ENCODE measurements at regions not wholly inside any gene's neighbourhood (a gene's known extent, or its start where the extent isn't known, plus 50 kb on each side); places are given as distances from the start of the nearest gene placed in this dataset.

- no peak for DNase-seq
Observed at GRCh38 chr20:39225978-39226377, 263.8 kb downstream of the DHX35 start.

- no peak for DNase-seq
Observed at GRCh38 chr20:39225536-39225935, 263.4 kb downstream of the DHX35 start.

- no peak for DNase-seq
Observed at GRCh38 chr20:39222101-39222500, 260.0 kb downstream of the DHX35 start.

- no peak for DNase-seq
Observed at GRCh38 chr20:39216195-39216594, 254.1 kb downstream of the DHX35 start.

- DNase-seq: no peak
Observed at GRCh38 chr20:39214828-39215227, 252.7 kb downstream of the DHX35 start.

GRCh38 chr20:39213476-39214145, 251.5 kb downstream of the DHX35 start:
- DNase-seq: no peak

GRCh38 chr20:39211060-39211748, 249.1 kb downstream of the DHX35 start:
- no peak for DNase-seq

GRCh38 chr20:39210341-39211036, 248.3 kb downstream of the DHX35 start:
- no peak for DNase-seq

GRCh38 chr20:39206899-39207564, 244.9 kb downstream of the DHX35 start:
- DNase-seq: no peak

- DNase-seq: no peak
Observed at GRCh38 chr20:39195582-39196021, 233.5 kb downstream of the DHX35 start.

GRCh38 chr20:39190666-39191570, 228.8 kb downstream of the DHX35 start:
- DNase-seq: no peak

- DNase-seq: no peak
Observed at GRCh38 chr20:39188266-39188765, 226.2 kb downstream of the DHX35 start.

GRCh38 chr20:39181490-39181889, 219.3 kb downstream of the DHX35 start:
- no peak for DNase-seq

- no peak for DNase-seq
Observed at GRCh38 chr20:39176457-39176856, 214.3 kb downstream of the DHX35 start.

- no peak for DNase-seq
Observed at GRCh38 chr20:39170896-39171463, 208.8 kb downstream of the DHX35 start.

- no peak for DNase-seq
Observed at GRCh38 chr20:39165099-39165498, 203.0 kb downstream of the DHX35 start.

GRCh38 chr20:39164642-39165041, 202.5 kb downstream of the DHX35 start:
- no peak for DNase-seq

- no peak for DNase-seq
Observed at GRCh38 chr20:39163993-39164392, 201.8 kb downstream of the DHX35 start.

GRCh38 chr20:39161900-39162299, 199.8 kb downstream of the DHX35 start:
- no peak for DNase-seq

- DNase-seq: no peak
Observed at GRCh38 chr20:39155971-39156370, 193.8 kb downstream of the DHX35 start.

- no peak for DNase-seq
Observed at GRCh38 chr20:39152742-39153141, 190.6 kb downstream of the DHX35 start.

GRCh38 chr20:39152126-39152525, 190.0 kb downstream of the DHX35 start:
- DNase-seq: no peak

Data from 8988T (cell line).